NCI-H2171 (cell line): ENCODE measurements at regions not wholly inside any gene's neighbourhood (a gene's known extent, or its start where the extent isn't known, plus 50 kb on each side); places are given as distances from the start of the nearest gene placed in this dataset.
A peak's percentile ranks its signal among the peaks of the same experiment; 100 is the strongest.

Source experiments
- DNase-seq: peaks from one replicate; lab custom pipeline; 2025; lab: John Stamatoyannopoulos, UW

- no peak for DNase-seq
Measured at GRCh38 chr18:11511434-11512095, 97.8 kb upstream of the SLC35G4 start.

DNA sequence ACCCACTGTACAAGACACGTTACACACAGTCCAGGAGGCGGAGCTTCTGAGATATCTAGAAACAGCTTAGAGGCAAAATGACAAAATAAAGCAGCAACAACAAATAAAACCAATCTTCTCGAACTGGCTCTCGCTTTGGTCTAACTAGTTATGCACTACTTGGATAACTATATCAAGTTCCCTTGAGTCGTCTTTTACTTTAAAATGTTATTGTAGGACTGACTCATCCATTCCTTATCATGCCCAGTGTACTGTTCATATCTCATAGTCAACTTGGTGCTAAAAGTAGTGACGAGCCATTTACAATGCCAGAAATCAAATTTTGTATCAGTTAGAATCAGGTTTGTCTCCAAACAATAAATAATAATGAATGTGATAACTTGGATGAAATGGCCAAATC lies 102.5 kb upstream of the SLC35G4 start:
- no peak for DNase-seq

- DNase-seq = no peak
Measured at GRCh38 chr18:11505993-11506392, 103.4 kb upstream of the SLC35G4 start.

GRCh38 chr18:11504962-11505361 lies 104.4 kb upstream of the SLC35G4 start:
- no peak for DNase-seq

GRCh38 chr18:11502368-11502767 lies 107.0 kb upstream of the SLC35G4 start:
- DNase-seq = no peak

DNA sequence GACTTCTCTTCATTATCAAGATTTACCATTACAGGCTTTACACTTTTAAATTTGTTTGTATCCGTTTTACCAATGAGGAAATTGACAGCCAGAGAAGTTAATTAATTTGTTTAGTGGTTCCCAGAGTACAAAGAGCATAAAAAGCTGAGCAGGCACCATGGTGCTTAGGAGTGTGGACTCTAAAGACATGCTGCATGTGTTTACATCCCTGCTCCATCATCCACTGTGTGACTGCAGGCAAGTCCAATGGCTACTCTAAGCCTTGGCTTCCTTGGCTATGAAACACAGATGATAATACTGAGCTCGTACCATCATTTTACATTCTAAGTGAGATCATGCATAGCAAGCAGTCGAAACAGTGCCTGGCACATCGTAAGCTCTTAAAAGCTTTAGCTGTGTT lies 108.0 kb upstream of the SLC35G4 start:
- no peak for DNase-seq

- no peak for DNase-seq
Measured at GRCh38 chr18:11500153-11501122, 109.0 kb upstream of the SLC35G4 start.

DNA sequence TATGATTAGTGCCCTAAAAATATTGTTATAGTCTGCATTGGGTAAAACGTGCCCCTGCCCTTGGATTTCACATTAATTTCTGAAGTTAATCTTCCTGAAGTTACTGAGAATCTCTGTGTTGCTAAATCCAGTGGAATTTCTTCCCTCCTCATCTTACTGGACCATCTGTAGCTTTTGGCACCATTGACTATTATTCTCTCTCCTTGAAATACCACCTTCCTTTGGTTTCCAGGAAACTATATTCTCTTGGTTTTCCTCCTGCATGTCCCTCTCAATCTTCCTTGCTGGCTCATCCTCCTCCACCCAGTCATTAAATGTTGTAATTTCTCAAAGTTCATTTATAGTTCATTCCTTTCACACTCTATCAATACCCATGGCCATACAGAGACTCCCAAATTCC lies 110.6 kb upstream of the SLC35G4 start:
- no peak for DNase-seq

DNA sequence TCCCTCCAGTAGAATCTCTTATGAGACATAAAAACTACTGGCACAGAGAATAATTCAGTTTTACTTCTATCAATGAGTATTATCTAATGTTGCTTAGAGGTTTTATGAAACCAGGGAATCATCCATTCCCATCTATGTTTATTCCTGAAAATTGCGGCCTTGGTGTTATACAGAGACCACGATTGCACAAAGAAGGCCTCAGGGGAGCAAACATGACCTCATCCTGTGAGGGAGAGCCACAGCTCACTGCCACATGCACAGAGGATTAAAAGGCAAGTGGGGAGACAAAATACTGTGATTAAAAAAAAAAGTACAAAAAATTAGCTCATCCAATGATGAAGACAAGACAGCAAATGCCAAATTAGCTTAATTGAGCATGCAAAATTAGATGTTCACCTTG lies 111.8 kb upstream of the SLC35G4 start:
- DNase-seq = no peak

GRCh38 chr18:11496526-11497172 lies 112.7 kb upstream of the SLC35G4 start:
- no peak for DNase-seq

DNA sequence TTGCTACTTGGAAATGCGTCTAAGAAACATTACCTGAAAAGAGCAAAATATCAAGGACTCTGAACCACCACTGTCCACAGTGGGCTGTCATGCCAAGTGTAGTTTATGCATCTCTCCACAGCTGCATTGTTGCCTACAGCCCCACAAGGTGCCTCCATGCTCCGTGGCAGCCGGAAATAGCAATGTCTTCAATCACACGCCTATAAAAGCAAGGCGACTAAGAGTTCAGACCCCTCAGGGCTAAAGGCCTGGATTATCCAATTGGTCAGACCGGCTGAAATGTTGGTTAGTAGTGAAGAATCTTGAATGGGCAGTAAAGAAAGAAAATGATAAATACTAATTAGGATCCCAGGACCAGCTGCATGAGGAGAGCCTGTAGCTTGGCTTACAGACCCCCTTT lies 114.0 kb upstream of the SLC35G4 start:
- no peak for DNase-seq

GRCh38 chr18:11494107-11494506 lies 115.3 kb upstream of the SLC35G4 start:
- DNase-seq = no peak

- DNase-seq = no peak
Measured at GRCh38 chr18:11489266-11489899, 120.0 kb upstream of the SLC35G4 start.

DNA sequence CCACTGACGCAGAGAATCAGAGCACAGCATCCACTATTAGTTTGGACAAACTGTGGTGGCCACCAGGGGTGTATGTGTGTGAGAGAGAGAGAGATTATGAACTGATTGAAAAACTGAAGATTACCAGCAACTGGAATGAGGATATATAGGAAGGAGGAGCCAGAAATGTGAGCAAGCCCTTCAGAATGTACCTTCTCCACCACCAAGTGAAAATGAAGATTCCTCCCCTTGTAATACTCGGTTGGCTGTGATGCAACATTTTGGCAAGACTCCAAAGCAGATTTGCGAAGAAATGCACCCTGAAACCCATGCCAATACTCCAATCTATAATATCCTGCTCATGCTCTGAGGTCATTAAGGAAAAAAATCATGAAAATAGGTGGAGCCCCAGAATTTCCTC lies 121.2 kb upstream of the SLC35G4 start:
- no peak for DNase-seq

- no peak for DNase-seq
Measured at GRCh38 chr18:11487390-11487789, 122.0 kb upstream of the SLC35G4 start.

DNA sequence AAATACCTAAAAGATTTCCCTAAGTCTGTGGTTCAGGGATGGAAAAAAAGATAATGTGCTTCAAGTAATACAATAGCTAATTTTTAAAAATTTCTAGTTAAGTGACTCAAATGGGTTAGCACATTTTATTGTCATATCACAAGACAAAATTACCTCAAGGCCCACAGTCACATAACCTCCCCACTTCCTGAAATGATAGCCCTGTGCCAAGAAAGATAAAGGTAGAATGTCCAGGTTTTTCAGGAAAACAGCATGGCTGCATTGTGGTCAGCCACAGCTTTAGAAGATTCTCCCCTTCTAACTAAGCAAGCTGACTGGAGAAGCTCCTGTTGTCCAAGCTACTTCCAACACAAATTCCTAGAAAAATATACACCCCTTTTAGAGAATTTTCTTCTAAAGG lies 127.1 kb upstream of the SLC35G4 start:
- DNase-seq = no peak

- DNase-seq = no peak
Measured at GRCh38 chr18:11480692-11481091, 128.7 kb upstream of the SLC35G4 start.

- DNase-seq = peak; percentile 16
Measured at GRCh38 chr18:11479031-11479430, 130.4 kb upstream of the SLC35G4 start.

DNA sequence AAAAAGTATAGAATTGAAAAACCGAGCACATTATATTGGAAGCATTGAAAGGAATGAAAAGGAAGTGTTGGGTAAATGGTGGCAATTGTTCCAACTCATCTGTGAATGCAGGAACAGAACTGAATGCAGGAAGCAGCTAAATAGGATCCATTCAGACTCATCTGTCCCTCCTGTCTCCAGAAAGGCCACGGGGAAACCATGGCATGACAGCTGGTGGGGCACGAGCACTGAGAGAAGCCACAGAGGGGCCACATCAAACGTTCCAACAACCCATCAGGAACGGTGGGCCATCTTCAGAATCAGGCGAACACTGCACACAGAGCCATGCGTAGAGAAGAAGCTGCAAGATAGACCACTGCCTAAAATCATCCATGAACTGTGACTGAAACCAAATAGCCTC lies 138.5 kb upstream of the SLC35G4 start:
- no peak for DNase-seq

DNA sequence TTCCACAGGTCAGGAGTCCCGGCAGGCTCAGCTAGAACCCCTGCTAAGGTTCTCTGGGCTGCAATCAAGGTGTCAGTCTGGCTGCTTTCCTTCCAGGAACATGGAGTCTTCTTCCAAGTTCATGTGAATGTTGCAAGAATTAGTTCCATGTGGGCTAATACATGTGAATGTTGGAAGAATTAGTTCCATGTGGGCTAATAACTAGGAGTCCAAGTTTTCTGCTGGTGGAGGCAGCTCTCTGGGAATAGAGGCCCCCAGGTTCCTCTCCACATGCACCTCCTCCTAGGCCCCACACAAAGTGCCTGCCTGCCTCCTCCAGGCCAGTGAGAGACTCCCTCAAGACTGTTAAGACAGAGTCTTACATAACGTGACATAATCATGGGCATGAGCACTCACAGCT lies 140.8 kb upstream of the SLC35G4 start:
- DNase-seq = no peak

GRCh38 chr18:11468120-11468519 lies 141.3 kb upstream of the SLC35G4 start:
- DNase-seq = no peak

GRCh38 chr18:11467611-11468010 lies 141.8 kb upstream of the SLC35G4 start:
- DNase-seq = no peak
